Skin epidermis (tissue), 12 donors: ENCODE measurements at regions not wholly inside any gene's neighbourhood (a gene's known extent, or its start where the extent isn't known, plus 50 kb on each side); places are given as distances from the start of the nearest gene placed in this dataset.

Source experiments
- H3K27ac ChIP-seq, 21 experiments: fragments of 200-600 bp; sonication (generic) in 11 of 21; one replicate each; pipeline ENCODE4 v1.5.0; 2020; ENCODE audit warnings: mild to moderate bottlenecking in 3 of 21, inconsistent platforms in 2 of 21, moderate library complexity in 2 of 21
- H3K4me3 ChIP-seq, 7 experiments: fragments of 200-600 bp; sonication (generic) in 2 of 7; one replicate each; pipeline ENCODE4 v1.5.0; 2020; ENCODE audit warnings: inconsistent platforms in 2 of 7, mild to moderate bottlenecking in 2 of 7, moderate library complexity in 1 of 7

GRCh38 chr7:130907439-130907838 lies 173.4 kb upstream of the KLF14 start:
- Histone ChIP-seq H3K4me3 (no peak overlapping the region), H3K27ac (no peak overlapping the region)

- H3K4me3 ChIP-seq, result no peak overlapping the region
- peak overlapping the region in 4 of 21 experiments; percentile 11 to 95 (median 58) for H3K27ac ChIP-seq
These were observed 174.5 kb upstream of the KLF14 start for GRCh38 chr7:130908345-130909160.

GRCh38 chr7:130909161-130909836 lies 175.3 kb upstream of the KLF14 start:
- H3K4me3 ChIP-seq, result no peak overlapping the region
- H3K27ac ChIP-seq, result peak overlapping the region in 10 of 21 experiments; percentile 5 to 95 (median 47)

GRCh38 chr7:130909881-130910672 lies 176.1 kb upstream of the KLF14 start:
- peak overlapping the region in 2 of 7 experiments; percentile 34 to 36 for H3K4me3 ChIP-seq
- H3K27ac ChIP-seq, result peak overlapping the region in 12 of 21 experiments; percentile 5 to 95 (median 88)

GRCh38 chr7:130910949-130911944 lies 177.2 kb upstream of the KLF14 start:
- H3K27ac ChIP-seq, result peak overlapping the region in 19 of 21 experiments; percentile 7 to 95 (median 85)
- peak overlapping the region; percentile 34 to 50 (median 37) for H3K4me3 ChIP-seq

GRCh38 chr7:130912082-130912861 lies 178.3 kb upstream of the KLF14 start:
- Histone ChIP-seq H3K4me3 (peak overlapping the region; percentile 34 to 50 (median 37)), H3K27ac (peak overlapping the region in 20 of 21 experiments; percentile 43 to 95 (median 85))

GRCh38 chr7:130912862-130913638 lies 179.0 kb upstream of the KLF14 start:
- H3K27ac ChIP-seq, result peak overlapping the region; percentile 26 to 95 (median 85)
- peak overlapping the region; percentile 34 to 50 (median 37) for H3K4me3 ChIP-seq

- Histone ChIP-seq H3K27ac (peak overlapping the region; percentile 26 to 95 (median 85)), H3K4me3 (peak overlapping the region; percentile 34 to 50 (median 37))
These were observed 179.9 kb upstream of the KLF14 start for GRCh38 chr7:130913639-130914553.

GRCh38 chr7:130914554-130915294 lies 180.7 kb upstream of the KLF14 start:
- Histone ChIP-seq H3K27ac (peak overlapping the region in 19 of 21 experiments; percentile 19 to 95 (median 85)), H3K4me3 (no peak overlapping the region)

- no peak overlapping the region for H3K4me3 ChIP-seq
- peak overlapping the region in 13 of 21 experiments; percentile 15 to 91 (median 66) for H3K27ac ChIP-seq
These were observed 183.7 kb upstream of the KLF14 start for GRCh38 chr7:130917669-130918128.

GRCh38 chr7:130918129-130919052 lies 184.4 kb upstream of the KLF14 start:
- H3K27ac ChIP-seq, result peak overlapping the region in 11 of 21 experiments; percentile 15 to 85 (median 41)
- no peak overlapping the region for H3K4me3 ChIP-seq

- Histone ChIP-seq H3K27ac (peak overlapping the region in 1 of 21 experiments; percentile 36), H3K4me3 (no peak overlapping the region)
These were observed 185.5 kb upstream of the KLF14 start for GRCh38 chr7:130919316-130920103.

- H3K27ac ChIP-seq, result peak overlapping the region in 6 of 21 experiments; percentile 6 to 69 (median 42)
- H3K4me3 ChIP-seq, result no peak overlapping the region
These were observed 186.1 kb upstream of the KLF14 start for GRCh38 chr7:130920122-130920521.
